Middle frontal gyrus (tissue), 1 donor: ENCODE measurements at regions not wholly inside any gene's neighbourhood (a gene's known extent, or its start where the extent isn't known, plus 50 kb on each side); places are given as distances from the start of the nearest gene placed in this dataset.

Source experiments
- DNase-seq: peaks from one replicate; pipeline ENCODE4 v3.0.0-alpha.2; 2015; ENCODE audit warnings: low spot score; ENCODE audit errors: extremely low spot score

GRCh38 chr16:86355951-86356350, 154.4 kb upstream of the FOXF1 start:
- no peak for DNase-seq

- no peak for DNase-seq
These were observed 153.5 kb upstream of the FOXF1 start for GRCh38 chr16:86356804-86357203.

- DNase-seq, result no peak
These were observed 153.0 kb upstream of the FOXF1 start for GRCh38 chr16:86357303-86357702.

GRCh38 chr16:86357950-86358349, 152.4 kb upstream of the FOXF1 start:
- no peak for DNase-seq

GRCh38 chr16:86359571-86359970, 150.8 kb upstream of the FOXF1 start:
- no peak for DNase-seq

GRCh38 chr16:86362155-86362849, 148.0 kb upstream of the FOXF1 start:
- no peak for DNase-seq

- no peak for DNase-seq
These were observed 147.3 kb upstream of the FOXF1 start for GRCh38 chr16:86363057-86363490.

GRCh38 chr16:86363836-86364618, 146.3 kb upstream of the FOXF1 start:
- DNase-seq, result no peak

GRCh38 chr16:86364653-86365380, 145.5 kb upstream of the FOXF1 start:
- DNase-seq, result no peak

GRCh38 chr16:86365513-86366273, 144.6 kb upstream of the FOXF1 start:
- DNase-seq, result no peak

GRCh38 chr16:86366481-86366880, 143.8 kb upstream of the FOXF1 start:
- no peak for DNase-seq

GRCh38 chr16:86367291-86368072, 142.8 kb upstream of the FOXF1 start:
- no peak for DNase-seq

- no peak for DNase-seq
These were observed 142.1 kb upstream of the FOXF1 start for GRCh38 chr16:86368261-86368660.

GRCh38 chr16:86370062-86370461, 140.3 kb upstream of the FOXF1 start:
- no peak for DNase-seq

- no peak for DNase-seq
These were observed 139.1 kb upstream of the FOXF1 start for GRCh38 chr16:86371083-86371803.

- no peak for DNase-seq
These were observed 138.1 kb upstream of the FOXF1 start for GRCh38 chr16:86372193-86372592.

GRCh38 chr16:86373276-86373901, 136.9 kb upstream of the FOXF1 start:
- no peak for DNase-seq

GRCh38 chr16:86374603-86375130, 135.7 kb upstream of the FOXF1 start:
- no peak for DNase-seq

GRCh38 chr16:86375364-86375763, 135.0 kb upstream of the FOXF1 start:
- no peak for DNase-seq
